Erythroblast (primary cell): ENCODE measurements at regions not wholly inside any gene's neighbourhood (a gene's known extent, or its start where the extent isn't known, plus 50 kb on each side); places are given as distances from the start of the nearest gene placed in this dataset.

Source experiments
- GATA1 ChIP-seq: IDR thresholded peaks from 2 replicates; pipeline ENCODE4 v1.6.1; 2011; ENCODE audit warnings: low read depth, mild to moderate bottlenecking, control low read depth, low read length, moderate library complexity
- POLR2A ChIP-seq: IDR thresholded peaks from 2 replicates; pipeline ENCODE4 v1.6.1; 2011; ENCODE audit warnings: mild to moderate bottlenecking, low read length

GRCh38 chr2:55102056-55102812 is 52.0 kb upstream of the RTN4 start:
- TF ChIP-seq POLR2A (no peak), GATA1 (no peak)
